Peyer's patch (tissue), 4 donors: ENCODE measurements at regions not wholly inside any gene's neighbourhood (a gene's known extent, or its start where the extent isn't known, plus 50 kb on each side); places are given as distances from the start of the nearest gene placed in this dataset.

Experiments
- POLR2A ChIP-seq, 2 donors: fragments of 450-650 bp; IDR thresholded peaks; one replicate each; pipeline ENCODE4 v1.5.1; 2017; ENCODE audit warnings: antibody characterized with exemption in 2 of 2, mild to moderate bottlenecking in 2 of 2, moderate library complexity in 2 of 2
- TF ChIP-seq, protein P1 (sequence below), 6 experiments: fragments of 450-650 bp in 4 of 6; fragments of 200-600 bp in 2 of 6; sonication (generic) in 1 of 6; IDR thresholded peaks; one replicate each; pipeline ENCODE4 v1.5.1; 2017 to 2019; ENCODE audit warnings: antibody characterized with exemption in 6 of 6, mild to moderate bottlenecking in 3 of 6, moderate library complexity in 1 of 6

GRCh38 chr3:29083081-29083480 lies 197.8 kb upstream of the RBMS3 start:
- TF ChIP-seq POLR2A (IDR thresholded peaks at IDR 0.05) = no peak
- TF ChIP-seq, protein P1, sequence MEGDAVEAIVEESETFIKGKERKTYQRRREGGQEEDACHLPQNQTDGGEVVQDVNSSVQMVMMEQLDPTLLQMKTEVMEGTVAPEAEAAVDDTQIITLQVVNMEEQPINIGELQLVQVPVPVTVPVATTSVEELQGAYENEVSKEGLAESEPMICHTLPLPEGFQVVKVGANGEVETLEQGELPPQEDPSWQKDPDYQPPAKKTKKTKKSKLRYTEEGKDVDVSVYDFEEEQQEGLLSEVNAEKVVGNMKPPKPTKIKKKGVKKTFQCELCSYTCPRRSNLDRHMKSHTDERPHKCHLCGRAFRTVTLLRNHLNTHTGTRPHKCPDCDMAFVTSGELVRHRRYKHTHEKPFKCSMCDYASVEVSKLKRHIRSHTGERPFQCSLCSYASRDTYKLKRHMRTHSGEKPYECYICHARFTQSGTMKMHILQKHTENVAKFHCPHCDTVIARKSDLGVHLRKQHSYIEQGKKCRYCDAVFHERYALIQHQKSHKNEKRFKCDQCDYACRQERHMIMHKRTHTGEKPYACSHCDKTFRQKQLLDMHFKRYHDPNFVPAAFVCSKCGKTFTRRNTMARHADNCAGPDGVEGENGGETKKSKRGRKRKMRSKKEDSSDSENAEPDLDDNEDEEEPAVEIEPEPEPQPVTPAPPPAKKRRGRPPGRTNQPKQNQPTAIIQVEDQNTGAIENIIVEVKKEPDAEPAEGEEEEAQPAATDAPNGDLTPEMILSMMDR (IDR thresholded peaks at IDR 0.05) = no peak
